Neuronal stem cell (in vitro differentiated cells): ENCODE measurements at regions not wholly inside any gene's neighbourhood (a gene's known extent, or its start where the extent isn't known, plus 50 kb on each side); places are given as distances from the start of the nearest gene placed in this dataset.

Experiments
- DNase-seq: peaks from one replicate; pipeline ENCODE4 v3.0.0-alpha.2; 2013; ENCODE audit warnings: low spot score
- H2AFZ ChIP-seq: one replicate; pipeline ENCODE4 v1.6.1; 2013; ENCODE audit warnings: mild to moderate bottlenecking, low read length, inconsistent platforms
- H2AK5ac ChIP-seq: 2 replicates; pipeline ENCODE4 v1.6.1; 2013; ENCODE audit warnings: low read depth, mild to moderate bottlenecking, inconsistent platforms, low read length, moderate library complexity, mixed read lengths
- H2BK120ac ChIP-seq: 2 replicates; pipeline ENCODE4 v1.6.1; 2013; ENCODE audit warnings: low read depth, mild to moderate bottlenecking, inconsistent platforms, low read length, moderate library complexity, mixed read lengths
- H2BK12ac ChIP-seq: one replicate; pipeline ENCODE4 v1.6.1; 2013; ENCODE audit warnings: low read length, inconsistent platforms
- H2BK15ac ChIP-seq: 2 replicates; pipeline ENCODE4 v1.6.1; 2013; ENCODE audit warnings: mild to moderate bottlenecking, low read length, inconsistent platforms, mixed read lengths
- H2BK5ac ChIP-seq: one replicate; pipeline ENCODE4 v1.6.1; 2013; ENCODE audit warnings: inconsistent platforms, mild to moderate bottlenecking, low read length, moderate library complexity
- H3K14ac ChIP-seq: one replicate; pipeline ENCODE4 v1.6.1; 2013; ENCODE audit warnings: low read length, inconsistent platforms
- H3K18ac ChIP-seq: 2 replicates; pipeline ENCODE4 v1.6.1; 2013; ENCODE audit warnings: low read length, inconsistent platforms
- H3K23ac ChIP-seq: 2 replicates; pipeline ENCODE4 v1.6.1; 2013; ENCODE audit warnings: low read depth, mild to moderate bottlenecking, mixed read lengths, low read length, inconsistent platforms; ENCODE audit not compliant: poor library complexity
- H3K27ac ChIP-seq: replicated peaks from 3 replicates; pipeline ENCODE4 v1.5.1; 2013; ENCODE audit warnings: low read length, inconsistent platforms
- H3K27me3 ChIP-seq, 3 experiments: 2 replicates each; pipeline ENCODE4 v1.6.1; 2013; ENCODE audit warnings: low read length in 3 of 3, mild to moderate bottlenecking in 2 of 3, inconsistent platforms in 1 of 3, low read depth in 1 of 3, mixed read lengths in 1 of 3, moderate library complexity in 1 of 3; ENCODE audit not compliant: control insufficient read depth in 3 of 3, insufficient read depth in 3 of 3
- H3K36me3 ChIP-seq, 2 donors: replicated peaks in 1 of 2; 2 replicates each; pipeline ENCODE4 v1.6.1; 2013; ENCODE audit warnings: low read length in 2 of 2; ENCODE audit not compliant: control insufficient read depth in 2 of 2, insufficient read depth in 2 of 2
- H3K4ac ChIP-seq: 2 replicates; pipeline ENCODE4 v1.6.1; 2013; ENCODE audit warnings: inconsistent platforms, mild to moderate bottlenecking, low read length, moderate library complexity
- H3K4me1 ChIP-seq, 2 donors: 1 replicate in 1 of 2; 2 replicates in 1 of 2; pipeline ENCODE4 v1.6.1; 2013; ENCODE audit warnings: low read length in 2 of 2, low read depth in 1 of 2; ENCODE audit not compliant: control insufficient read depth in 2 of 2, insufficient read depth in 1 of 2
- H3K4me2 ChIP-seq: one replicate; pipeline ENCODE4 v1.6.1; 2013; ENCODE audit warnings: mild to moderate bottlenecking, low read length, inconsistent platforms; ENCODE audit not compliant: insufficient read depth, poor library complexity, severe bottlenecking
- H3K4me3 ChIP-seq, 2 donors: 2 replicates each; pipeline ENCODE4 v1.5.1; 2013; ENCODE audit warnings: low read length in 2 of 2, mild to moderate bottlenecking in 2 of 2, inconsistent platforms in 1 of 2, moderate library complexity in 1 of 2
- H3K79me1 ChIP-seq: one replicate; pipeline ENCODE4 v1.6.1; 2013; ENCODE audit warnings: low read depth, mild to moderate bottlenecking, inconsistent platforms, low read length, moderate library complexity
- H3K9ac ChIP-seq: one replicate; pipeline ENCODE4 v1.6.1; 2013; ENCODE audit warnings: mild to moderate bottlenecking, low read depth, low read length, inconsistent platforms; ENCODE audit not compliant: poor library complexity
- H3K9me3 ChIP-seq, 2 donors: replicated peaks in 1 of 2; 2 replicates each; pipeline versions ENCODE3 to v1.6.1; 2013; ENCODE audit warnings: low read length in 2 of 2, mild to moderate bottlenecking in 2 of 2, inconsistent platforms in 1 of 2, low read depth in 1 of 2, mixed read lengths in 1 of 2, moderate library complexity in 1 of 2; ENCODE audit not compliant: control insufficient read depth in 2 of 2, insufficient read depth in 1 of 2
- H4K8ac ChIP-seq: one replicate; pipeline ENCODE4 v1.6.1; 2013; ENCODE audit warnings: low read depth, mild to moderate bottlenecking, inconsistent platforms, low read length, moderate library complexity
- H4K91ac ChIP-seq: one replicate; pipeline ENCODE4 v1.6.1; 2013; ENCODE audit warnings: low read length, low read depth, mild to moderate bottlenecking, inconsistent platforms; ENCODE audit not compliant: poor library complexity
- WGBS, 2 donors: extraction: QIAGEN DNeasy Blood & Tissue Kit; methylation state at CpG; one replicate each; pipeline ENCODE4 v1.1.7; 2013; ENCODE audit warnings: missing lambda C conversion rate in 2 of 2, mixed read lengths in 1 of 2; ENCODE audit not compliant: insufficient read length in 2 of 2, insufficient replicate concordance in 1 of 2; ENCODE audit errors: extremely low coverage in 2 of 2; 5-methylcytosine and 5-hydroxymethylcytosine counted together

DNA sequence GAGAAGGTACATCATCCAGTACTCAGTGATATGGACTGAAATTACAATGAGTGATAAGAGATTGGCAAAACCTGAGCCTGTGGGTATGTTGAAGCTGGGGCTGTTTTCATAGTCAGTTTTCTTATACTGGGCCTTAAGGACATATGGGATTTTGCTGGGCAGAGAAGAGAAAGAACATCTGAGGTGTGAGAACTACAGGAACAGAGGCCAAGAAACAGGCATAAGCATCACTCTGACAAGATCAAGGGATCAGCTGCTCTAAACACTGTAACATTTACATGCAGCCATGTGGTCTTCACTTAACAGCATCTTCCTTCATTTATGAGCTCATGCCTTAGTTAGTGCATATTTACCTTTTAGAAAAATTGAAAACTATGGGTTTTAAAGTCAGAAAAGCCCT lies 220.0 kb downstream of the TRIM36 start:
- H3K27me3 ChIP-seq = no peaks in the 10 kb centered on the region
- H3K9me3 ChIP-seq = no peaks in the 10 kb centered on the region
- no peak overlapping the region for H2BK15ac ChIP-seq

DNA sequence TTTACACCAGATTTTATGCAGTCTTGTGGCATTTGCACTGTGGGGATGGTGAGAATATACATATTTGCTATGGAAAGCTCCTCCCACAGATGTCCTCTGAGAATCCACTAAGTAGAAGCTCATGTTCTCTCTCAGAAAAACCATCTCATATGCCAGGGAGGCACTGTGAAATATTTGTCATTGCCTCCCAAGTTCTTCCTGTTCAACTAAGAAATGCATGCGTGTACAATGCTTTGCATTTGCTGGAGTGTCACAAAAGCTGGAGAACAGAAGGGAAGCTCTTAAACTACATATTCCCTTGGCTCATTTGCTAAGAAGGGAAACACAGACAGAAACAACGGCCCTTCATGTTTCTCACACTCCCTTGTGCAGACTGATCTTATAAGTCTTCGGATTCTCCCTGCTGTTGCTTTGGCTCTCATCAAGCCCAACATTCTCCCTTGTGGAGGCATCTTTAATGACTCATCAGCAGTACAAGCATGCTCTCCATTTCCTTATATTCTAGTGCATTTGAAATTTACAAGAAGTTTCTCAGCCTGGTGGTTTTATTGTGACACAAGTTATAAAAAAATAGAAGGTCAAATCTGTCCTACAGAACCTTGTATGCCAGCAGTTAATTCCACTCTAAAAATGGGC lies 220.6 kb downstream of the TRIM36 start:
- WGBS, 2 donors = no CpG with 5 or more reads among the region's 3 CpGs

More for the DNA sequence above, 220.0 kb downstream of the TRIM36 start:
- no peak overlapping the region for H2AK5ac ChIP-seq
- no peak overlapping the region for H2BK5ac ChIP-seq
- no peak overlapping the region for H4K8ac ChIP-seq
- no peak overlapping the region for H3K4ac ChIP-seq
- H3K4me1 ChIP-seq = no peaks in the 10 kb centered on the region
- H4K91ac ChIP-seq = no peak overlapping the region
- no peaks in the 10 kb centered on the region for H3K36me3 ChIP-seq
- DNase-seq = no peak
- no peak overlapping the region for H3K23ac ChIP-seq
- no peak overlapping the region for H3K4me2 ChIP-seq
- H2BK12ac ChIP-seq = no peak overlapping the region
- no peak overlapping the region for H3K18ac ChIP-seq
- no peak overlapping the region for H3K4me3 ChIP-seq
- no peak overlapping the region for H3K9ac ChIP-seq
- no peak overlapping the region for H2BK120ac ChIP-seq
- no peak overlapping the region for H3K14ac ChIP-seq
- no peaks in the 10 kb centered on the region for H3K79me1 ChIP-seq
- no peak overlapping the region for H2AFZ ChIP-seq
- H3K27ac ChIP-seq = no peak overlapping the region

GRCh38 chr5:114948363-114948762 lies 221.3 kb downstream of the TRIM36 start:
- Histone ChIP-seq H2BK120ac (no peak overlapping the region), H3K27me3 (no peaks in the 10 kb centered on the region), H3K23ac (no peak overlapping the region), H2BK12ac (no peak overlapping the region), H3K79me1 (no peaks in the 10 kb centered on the region), H3K14ac (no peak overlapping the region), H2BK5ac (no peak overlapping the region), H3K4me1 (no peaks in the 10 kb centered on the region), H4K91ac (no peak overlapping the region), H3K9me3 (no peaks in the 10 kb centered on the region), H2AK5ac (no peak overlapping the region), H3K4ac (no peak overlapping the region), H3K36me3 (no peaks in the 10 kb centered on the region), H2AFZ (no peak overlapping the region), H3K27ac (no peak overlapping the region), H4K8ac (no peak overlapping the region), H2BK15ac (no peak overlapping the region), H3K4me2 (no peak overlapping the region), H3K9ac (no peak overlapping the region), H3K18ac (no peak overlapping the region), H3K4me3 (no peak overlapping the region)
- WGBS, 2 donors = no CpG with 5 or more reads among the region's 2 CpGs
- no peak for DNase-seq

More for the DNA sequence above, 220.6 kb downstream of the TRIM36 start:
- Histone ChIP-seq H3K4me1 (no peaks in the 10 kb centered on the region), H4K8ac (no peak overlapping the region), H3K18ac (no peak overlapping the region), H3K36me3 (no peaks in the 10 kb centered on the region), H2BK15ac (no peak overlapping the region), H2BK120ac (no peak overlapping the region), H2BK5ac (no peak overlapping the region), H2AK5ac (no peak overlapping the region), H3K9ac (no peak overlapping the region), H3K79me1 (no peaks in the 10 kb centered on the region), H3K27me3 (no peaks in the 10 kb centered on the region), H4K91ac (no peak overlapping the region), H3K4me2 (no peak overlapping the region), H2AFZ (no peak overlapping the region), H3K4me3 (no peak overlapping the region), H2BK12ac (no peak overlapping the region), H3K4ac (no peak overlapping the region), H3K23ac (no peak overlapping the region), H3K9me3 (no peaks in the 10 kb centered on the region), H3K14ac (no peak overlapping the region), H3K27ac (no peak overlapping the region)
- no peak for DNase-seq

DNA sequence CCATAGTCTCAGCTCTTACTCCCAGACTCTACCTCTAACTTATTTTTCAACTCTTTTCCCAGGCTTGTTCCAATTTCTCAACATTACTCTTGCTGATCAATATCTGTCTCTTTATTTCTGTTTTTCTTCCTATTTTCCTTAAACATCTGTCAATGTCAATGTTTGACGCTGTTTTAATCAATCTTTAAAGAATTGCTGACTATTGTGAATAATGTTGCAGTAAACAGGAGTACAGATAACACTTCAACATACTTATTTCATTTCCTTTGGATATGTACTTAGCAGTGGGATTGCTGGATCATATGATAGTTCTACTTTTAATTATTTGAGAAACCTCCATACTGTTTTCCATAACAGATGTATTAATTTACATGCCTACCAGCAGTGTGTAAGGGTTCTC lies 229.0 kb downstream of the TRIM36 start:
- Histone ChIP-seq H3K4me1 (no peaks in the 10 kb centered on the region), H3K4ac (no peak overlapping the region), H3K18ac (no peak overlapping the region), H2BK15ac (no peak overlapping the region), H3K9ac (no peak overlapping the region), H4K91ac (no peak overlapping the region), H3K9me3 (peaks cover 0 to 5% of the 10 kb centered on the region in 2 donors), H4K8ac (no peak overlapping the region), H2AFZ (no peak overlapping the region), H2BK120ac (no peak overlapping the region), H3K4me3 (no peak overlapping the region), H3K79me1 (no peaks in the 10 kb centered on the region), H3K36me3 (no peaks in the 10 kb centered on the region), H3K23ac (no peak overlapping the region), H2BK12ac (no peak overlapping the region), H2AK5ac (no peak overlapping the region), H3K14ac (no peak overlapping the region), H3K27me3 (no peaks in the 10 kb centered on the region), H2BK5ac (no peak overlapping the region), H3K27ac (no peak overlapping the region), H3K4me2 (no peak overlapping the region)
- WGBS, 2 donors = no CpG with 5 or more reads among the region's 1 CpG
- DNase-seq = no peak
